Lower leg skin (tissue), 4 donors: ENCODE measurements at regions not wholly inside any gene's neighbourhood (a gene's known extent, or its start where the extent isn't known, plus 50 kb on each side); places are given as distances from the start of the nearest gene placed in this dataset.
"Not testable (repeated sequence)": the region's sequence is repeated elsewhere in the genome, so short reads cannot be mapped to it uniquely, and the experiment has no call there.

Experiments
- DNase-seq, 2 donors: peaks; one replicate each; pipeline ENCODE4 v3.0.0-alpha.2; 2019; ENCODE audit warnings: low spot score in 2 of 2
- H3K4me3 ChIP-seq: fragments of 200-600 bp; sonication (generic); 2 replicates; pipeline ENCODE4 v1.5.1; 2017; ENCODE audit warnings: mild to moderate bottlenecking, low read depth; ENCODE audit not compliant: poor library complexity, severe bottlenecking
- CTCF ChIP-seq, 3 donors: fragments of 450-650 bp; IDR thresholded peaks; one replicate each; pipeline ENCODE4 v1.5.1; 2016; ENCODE audit warnings: antibody characterized with exemption in 3 of 3, mild to moderate bottlenecking in 3 of 3, moderate library complexity in 2 of 3
- POLR2A ChIP-seq, 2 donors: fragments of 450-650 bp; IDR thresholded peaks; one replicate each; pipeline ENCODE4 v1.6.1; 2016 to 2017; ENCODE audit warnings: antibody characterized with exemption in 2 of 2, mild to moderate bottlenecking in 1 of 2, moderate library complexity in 1 of 2
- WGBS, 2 donors: methylation state at CpG; one replicate each; pipeline ENCODE4 v1.1.5; 2018; 5-methylcytosine and 5-hydroxymethylcytosine counted together
- intact Hi-C: fragments of 100-400 bp; cut with DNase I; formaldehyde crosslinking; loops from one replicate; pipeline ENCODE4 v1.15.0; 2023; ENCODE audit warnings: low total_unique reads

GRCh38 chr7:93720106-93720505, 145.6 kb upstream of the CALCR start:
- no peak for DNase-seq
- TF ChIP-seq CTCF (IDR thresholded peaks at IDR 0.05): no peak
- no peak for TF ChIP-seq POLR2A (IDR thresholded peaks at IDR 0.05)
- intact Hi-C loops: no loop called here
- H3K4me3 ChIP-seq: no peak overlapping the region

GRCh38 chr7:93719546-93719945, 145.0 kb upstream of the CALCR start:
- TF ChIP-seq POLR2A (IDR thresholded peaks at IDR 0.05) (no peak), CTCF (IDR thresholded peaks at IDR 0.05) (no peak)
- WGBS, 2 donors: 69 to 78% methylated on average over 1 of the region's 1 CpG
- DNase-seq: no peak
- no peak overlapping the region for H3K4me3 ChIP-seq
- intact Hi-C loops: no loop called here

GRCh38 chr7:93717217-93717900, 142.8 kb upstream of the CALCR start:
- DNase-seq: no peak
- 72 to 85% methylated on average over 1 of the region's 1 CpG for WGBS, 2 donors
- H3K4me3 ChIP-seq: no peak overlapping the region
- TF ChIP-seq POLR2A (IDR thresholded peaks at IDR 0.05): no peak
- TF ChIP-seq CTCF (IDR thresholded peaks at IDR 0.05): no peak
- intact Hi-C loops: no loop called here

GRCh38 chr7:93715234-93715633, 140.7 kb upstream of the CALCR start:
- TF ChIP-seq POLR2A (IDR thresholded peaks at IDR 0.05) (no peak), CTCF (IDR thresholded peaks at IDR 0.05) (no peak)
- WGBS, 2 donors: 29 to 40% methylated on average over 6 of the region's 6 CpGs
- peak; percentile 21 to 88 for DNase-seq
- H3K4me3 ChIP-seq: no peak overlapping the region
- intact Hi-C loops: no loop called here

- TF ChIP-seq POLR2A (IDR thresholded peaks at IDR 0.05) (no peak), CTCF (IDR thresholded peaks at IDR 0.05) (no peak)
- no peak for DNase-seq
- H3K4me3 ChIP-seq: no peak overlapping the region
- WGBS, 2 donors: 81 to 82% methylated on average over 5 of the region's 5 CpGs
- intact Hi-C loops: no loop called here
Observed at GRCh38 chr7:93711926-93712325, 137.4 kb upstream of the CALCR start.

- DNase-seq, H3K4me3 ChIP-seq, intact Hi-C loops: not testable (repeated sequence)
- 84 to 94% methylated on average over 5 of the region's 5 CpGs for WGBS, 2 donors
Observed at GRCh38 chr7:93708255-93708654, 133.7 kb upstream of the CALCR start.
